Stimulated activated CD4-positive, alpha-beta T cell treated with anti-CD3 and anti-CD28 coated beads, Interleukin-4, amount 100 ng/mL, for 1 hour (primary cell): ENCODE measurements at regions not wholly inside any gene's neighbourhood (a gene's known extent, or its start where the extent isn't known, plus 50 kb on each side); places are given as distances from the start of the nearest gene placed in this dataset.
"Not testable (repeated sequence)": the region's sequence is repeated elsewhere in the genome, so short reads cannot be mapped to it uniquely, and the experiment has no call there.

Experiments used
- DNase-seq: peaks from one replicate; pipeline ENCODE4 v3.0.0-alpha.2; 2020

- no peak for DNase-seq
Measured at GRCh38 chr12:131365821-131366260, 345.0 kb upstream of the SFSWAP start.

- no peak for DNase-seq
Measured at GRCh38 chr12:131366261-131366871, 344.5 kb upstream of the SFSWAP start.

GRCh38 chr12:131367067-131367982 lies 343.6 kb upstream of the SFSWAP start:
- not testable (repeated sequence) for DNase-seq

- DNase-seq = no peak
Measured at GRCh38 chr12:131367983-131368667, 342.8 kb upstream of the SFSWAP start.

DNA sequence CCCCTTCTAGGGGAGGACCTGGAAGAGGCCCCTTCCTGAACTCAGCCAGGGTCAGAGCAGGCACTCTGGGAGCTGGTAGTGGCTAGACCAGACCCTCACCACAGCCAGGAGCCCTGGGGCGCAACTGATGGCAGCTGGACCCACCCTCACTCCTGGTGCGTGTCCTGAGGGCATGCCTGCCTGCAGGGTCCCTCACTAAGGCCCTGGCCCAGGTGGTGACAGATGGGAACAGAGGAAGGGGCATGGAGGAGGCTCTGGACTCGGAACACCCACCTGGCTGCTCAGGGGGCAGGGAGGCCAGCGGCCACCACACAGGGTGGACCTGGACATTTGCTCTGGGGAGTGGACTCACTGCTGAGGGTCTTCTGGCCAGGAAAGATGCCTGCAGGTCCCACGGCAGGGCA lies 342.2 kb upstream of the SFSWAP start:
- no peak for DNase-seq

GRCh38 chr12:131369094-131369845 lies 341.6 kb upstream of the SFSWAP start:
- DNase-seq = no peak

- DNase-seq = no peak
Measured at GRCh38 chr12:131370321-131370720, 340.6 kb upstream of the SFSWAP start.

DNA sequence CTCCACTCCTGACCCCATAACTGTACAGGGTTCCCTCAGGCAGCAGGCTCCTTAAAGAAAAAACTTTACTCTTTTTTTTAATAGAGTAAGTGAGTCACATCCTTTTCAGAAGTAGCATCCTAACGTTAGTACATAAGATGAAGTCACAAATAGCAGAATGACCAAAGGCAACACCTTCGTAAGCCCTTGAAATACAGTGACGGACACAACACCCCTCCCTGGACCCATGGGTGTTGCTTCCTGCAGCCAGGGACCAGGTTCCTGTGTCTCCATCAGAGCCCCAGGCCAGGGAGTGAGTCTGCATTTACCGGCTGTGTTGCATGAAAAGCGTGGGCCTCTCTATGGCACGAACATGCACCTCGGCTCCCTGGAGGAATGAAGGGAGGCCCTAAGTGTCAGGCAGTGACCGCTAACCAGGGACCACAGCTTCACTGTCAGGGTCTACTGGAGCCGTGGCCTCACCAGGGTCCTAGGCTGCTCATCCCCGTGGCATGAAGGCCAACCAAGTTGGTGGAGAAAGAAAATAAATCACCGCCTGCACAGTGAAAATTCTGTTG lies 340.0 kb upstream of the SFSWAP start:
- no peak for DNase-seq

DNA sequence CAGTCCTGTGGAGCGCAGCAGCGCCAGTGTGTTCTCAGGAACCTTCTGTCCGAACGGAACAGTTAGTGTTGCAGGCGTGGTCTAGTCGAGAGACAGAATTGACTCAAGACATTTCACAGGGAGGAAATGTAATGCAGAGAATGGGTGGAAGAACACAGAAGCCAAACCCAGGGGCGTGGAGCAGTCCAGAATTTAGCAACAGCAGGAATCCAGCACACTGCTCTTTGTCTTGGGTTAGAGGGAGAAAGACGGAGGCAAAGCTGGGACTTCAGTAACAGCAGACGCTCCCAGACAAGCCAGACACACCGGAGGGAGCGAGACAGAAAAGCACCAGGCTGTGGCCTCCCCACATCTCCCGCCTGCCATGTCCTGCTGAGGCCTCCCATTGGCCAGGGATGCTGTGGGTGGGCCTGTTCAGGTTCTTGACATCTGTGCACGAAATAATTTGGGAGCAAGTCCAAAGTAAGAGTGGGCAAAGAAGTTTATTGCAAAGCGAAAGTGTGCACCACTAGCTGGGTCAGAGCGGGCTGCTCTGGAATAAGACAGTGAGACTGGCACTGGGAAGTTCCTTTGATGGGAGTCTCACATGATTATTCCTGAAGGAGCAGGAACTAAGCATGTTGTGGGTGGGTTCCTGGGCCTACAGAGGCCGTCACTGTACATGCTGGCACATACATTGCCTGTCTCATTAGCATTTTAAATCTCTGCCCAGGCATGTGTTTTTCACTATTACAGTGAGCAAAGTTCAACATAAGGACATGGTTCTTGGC lies 339.3 kb upstream of the SFSWAP start:
- no peak for DNase-seq

DNA sequence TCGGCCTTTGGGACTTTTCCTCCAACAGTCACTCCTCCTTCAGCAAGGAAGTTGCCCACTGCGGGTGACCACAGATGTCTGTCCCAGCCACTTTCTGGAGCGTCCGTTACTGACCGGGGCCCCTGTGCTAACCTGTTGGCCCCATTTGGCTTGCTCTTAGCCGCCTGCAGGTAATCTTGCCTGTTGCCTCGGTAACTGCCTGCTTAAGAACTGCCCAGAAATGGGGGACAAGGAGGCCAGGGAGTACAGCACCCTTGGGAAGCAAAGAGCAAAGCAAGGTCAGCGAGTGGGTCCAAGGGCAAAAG lies 338.8 kb upstream of the SFSWAP start:
- DNase-seq = no peak

- no peak for DNase-seq
Measured at GRCh38 chr12:131372706-131373195, 338.1 kb upstream of the SFSWAP start.

- no peak for DNase-seq
Measured at GRCh38 chr12:131375261-131375971, 335.5 kb upstream of the SFSWAP start.

DNA sequence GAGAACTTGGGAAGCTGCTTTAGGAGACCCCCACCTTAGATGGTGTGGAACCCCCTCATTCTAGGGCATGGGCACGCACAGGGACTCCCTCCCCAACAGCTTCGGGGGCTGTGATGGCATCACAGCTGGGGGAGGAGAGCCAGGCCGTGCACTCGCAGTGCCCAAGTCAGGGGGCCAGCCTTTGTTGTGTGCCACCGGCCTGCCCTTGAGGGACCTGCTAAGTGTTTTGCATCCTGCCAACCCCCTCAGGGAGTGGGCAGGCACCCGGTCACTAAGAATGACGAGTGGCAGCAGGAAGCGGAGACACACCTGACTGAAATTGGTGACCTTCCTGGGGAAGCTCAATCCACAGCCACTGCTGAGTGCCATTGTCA lies 334.9 kb upstream of the SFSWAP start:
- no peak for DNase-seq

DNA sequence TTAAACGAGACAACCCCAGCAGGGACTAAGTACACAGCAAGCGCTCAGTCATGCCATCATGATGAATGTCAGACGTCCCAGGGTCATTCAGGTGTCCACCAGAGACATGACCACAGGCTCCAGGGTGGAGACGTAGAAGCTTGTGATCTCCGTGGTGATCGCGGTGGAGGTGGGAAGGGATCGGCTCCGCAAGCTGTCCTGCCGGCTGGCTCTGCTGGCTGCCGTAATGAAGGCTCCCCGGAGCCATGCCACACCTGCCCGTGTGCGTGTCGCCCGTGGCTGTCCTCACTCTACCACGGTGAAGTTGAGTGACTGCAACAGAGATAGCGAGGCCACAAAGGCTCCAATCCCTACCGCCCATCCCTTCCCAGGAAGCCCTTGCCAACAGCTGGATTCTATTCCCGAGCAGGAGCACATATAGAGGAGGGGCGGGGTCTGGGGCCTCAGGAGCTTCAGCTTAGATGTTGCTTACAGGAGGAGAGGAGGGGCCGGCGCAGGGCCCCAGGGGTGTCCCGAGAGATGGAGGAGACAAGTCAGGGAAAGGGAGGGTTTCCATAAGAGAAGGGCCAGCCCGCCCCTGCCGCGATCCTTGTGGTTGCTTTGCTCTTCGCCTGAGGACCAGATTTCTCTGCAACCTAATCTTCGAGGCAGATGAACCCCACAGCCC lies 332.6 kb upstream of the SFSWAP start:
- no peak for DNase-seq

- no peak for DNase-seq
Measured at GRCh38 chr12:131378861-131379665, 331.8 kb upstream of the SFSWAP start.

- no peak for DNase-seq
Measured at GRCh38 chr12:131379738-131380137, 331.2 kb upstream of the SFSWAP start.

DNA sequence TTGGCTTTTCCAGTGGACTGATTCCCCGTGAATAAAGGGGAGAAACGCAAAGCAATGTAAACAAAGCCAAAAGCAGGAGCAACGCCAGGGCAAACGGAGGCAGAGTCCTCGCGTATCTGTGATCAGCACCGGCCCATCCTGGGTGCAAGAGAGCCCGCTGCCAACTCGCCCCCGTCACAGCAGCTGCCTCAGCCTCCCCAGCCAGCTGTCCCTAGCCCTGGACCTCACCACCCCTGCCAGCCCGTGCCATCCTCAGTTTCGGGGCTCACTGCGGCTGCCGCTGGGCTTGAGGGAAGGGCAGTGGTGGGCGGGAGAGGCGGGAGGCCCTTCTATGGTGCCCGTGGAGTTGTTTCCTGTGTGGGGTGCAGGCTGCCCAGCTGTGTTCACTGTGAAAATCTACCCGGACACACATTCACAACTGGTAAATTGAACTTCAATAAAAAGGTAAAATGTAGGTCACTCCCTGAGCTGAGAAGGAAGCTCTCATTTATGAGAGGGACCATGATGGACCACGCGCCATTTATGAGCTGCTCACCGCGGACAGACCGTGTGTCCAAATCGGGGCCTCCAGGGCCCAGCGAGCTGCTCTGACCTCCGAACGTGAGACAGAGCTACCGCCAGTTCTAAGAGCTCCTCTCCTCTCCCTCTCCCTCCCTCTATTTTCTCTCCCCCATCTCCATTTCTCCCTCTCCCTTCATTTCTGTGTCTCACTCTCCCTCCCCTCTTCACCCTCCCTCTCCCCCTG lies 330.5 kb upstream of the SFSWAP start:
- no peak for DNase-seq

GRCh38 chr12:131380965-131381705 lies 329.8 kb upstream of the SFSWAP start:
- no peak for DNase-seq
